ENCODE measurements at regions not wholly inside any gene's neighbourhood (a gene's known extent, or its start where the extent isn't known, plus 50 kb on each side); places are given as distances from the start of the nearest gene placed in this dataset.
"Not testable (repeated sequence)": the region's sequence is repeated elsewhere in the genome, so short reads cannot be mapped to it uniquely, and the experiment has no call there.

DNA sequence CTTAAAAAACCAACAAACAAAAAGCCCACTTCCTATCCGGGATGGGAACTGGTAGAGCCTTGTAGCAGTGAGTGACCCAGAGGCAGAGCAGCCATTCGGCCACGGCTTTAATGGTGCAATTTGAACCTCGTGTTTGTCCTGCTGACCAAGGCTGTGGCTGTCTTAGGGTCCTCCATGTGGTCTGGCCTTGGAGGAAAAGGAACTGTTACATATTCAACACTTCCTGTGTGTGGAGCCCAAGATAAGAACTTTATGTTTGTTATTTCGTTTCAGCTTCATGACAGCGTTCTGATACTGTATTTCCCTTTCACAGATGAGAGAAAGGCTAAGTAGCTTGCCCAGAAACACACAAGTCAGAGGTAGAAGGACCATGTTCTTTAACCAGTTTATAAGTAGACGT is 269.8 kb downstream of the SV2B start:
- Mint-ChIP-seq H3K36me3 (peaks cover 0 to 2% of the 10 kb centered on the region in 2 donors), H3K27ac (peak overlapping the region; percentile 2 to 77 (median 65)), H3K27me3 (peaks cover 0 to 8% of the 10 kb centered on the region in 2 donors), H3K4me1 (peaks cover 25 to 59% (median 34%) of the 10 kb centered on the region in 4 donors), H3K9me3 (peaks cover 2 to 19% (median 15%) of the 10 kb centered on the region in 8 donors), H3K4me3 (peak overlapping the region in 5 of 8 donors; percentile 7 to 61 (median 47))
- H3K9me3 ChIP-seq (ENCODE audit: control insufficient read depth in 1 of 2, low read length in 2 of 2): no peaks in the 10 kb centered on the region
- no peak overlapping the region for H3K4me3 ChIP-seq (ENCODE audit: low read length in 2 of 2)
- intact Hi-C loops (cut with micrococcal nuclease): no loop called here
- peak in 1 of 5 donors; percentile 3 for DNase-seq
- ChIA-PET POLR2A (ENCODE audit: partially characterized antibody) (interaction anchor here (1.5 kb wide), 1 partner anchor 16 kb away, joined by 3 read pairs; no protein-coding TSS in a partner anchor), CTCF (ENCODE audit: partially characterized antibody) (interaction anchor here (0.9 to 1.4 kb wide), 3 partner anchors 16 to 67 kb away, joined by 3 read pairs; no protein-coding TSS in a partner anchor)
- H3K27ac ChIP-seq (ENCODE audit: low read depth, low read length): no peak overlapping the region
- no peaks in the 10 kb centered on the region for H3K27me3 ChIP-seq (ENCODE audit: insufficient read depth, low read length)
- no peaks in the 10 kb centered on the region for H3K36me3 ChIP-seq (ENCODE audit: insufficient read depth, low read length)
- H3K4me1 ChIP-seq (ENCODE audit: insufficient read depth, low read length): peaks cover 27% of the 10 kb centered on the region

- H3K36me3 ChIP-seq (ENCODE audit: insufficient read depth, low read length); CTCF ChIA-PET (ENCODE audit: partially characterized antibody); DNase-seq; H3K36me3 Mint-ChIP-seq; H3K4me3 ChIP-seq (ENCODE audit: low read length in 2 of 2); H3K27ac ChIP-seq (ENCODE audit: low read depth, low read length); intact Hi-C loops (cut with micrococcal nuclease); H3K9me3 Mint-ChIP-seq; H3K27me3 ChIP-seq (ENCODE audit: insufficient read depth, low read length); H3K9me3 ChIP-seq (ENCODE audit: control insufficient read depth in 1 of 2, low read length in 2 of 2): not testable (repeated sequence)
- POLR2A ChIA-PET (ENCODE audit: partially characterized antibody): interaction anchor here (1.0 kb wide), 1 partner anchor 36 kb away, joined by 3 read pairs; no protein-coding TSS in a partner anchor
- H3K4me1 ChIP-seq (ENCODE audit: insufficient read depth, low read length): peaks cover 27% of the 10 kb centered on the region
- Mint-ChIP-seq H3K27ac (peak overlapping the region in 2 of 7 donors; percentile 12 to 66), H3K4me1 (peaks cover 24 to 54% (median 34%) of the 10 kb centered on the region in 4 donors), H3K4me3 (peak overlapping the region in 5 of 8 donors; percentile 30 to 74 (median 45)), H3K27me3 (peaks cover 0 to 10% of the 10 kb centered on the region in 2 donors)
Observed at GRCh38 chr15:91371345-91371744, 271.3 kb downstream of the SV2B start.

DNA sequence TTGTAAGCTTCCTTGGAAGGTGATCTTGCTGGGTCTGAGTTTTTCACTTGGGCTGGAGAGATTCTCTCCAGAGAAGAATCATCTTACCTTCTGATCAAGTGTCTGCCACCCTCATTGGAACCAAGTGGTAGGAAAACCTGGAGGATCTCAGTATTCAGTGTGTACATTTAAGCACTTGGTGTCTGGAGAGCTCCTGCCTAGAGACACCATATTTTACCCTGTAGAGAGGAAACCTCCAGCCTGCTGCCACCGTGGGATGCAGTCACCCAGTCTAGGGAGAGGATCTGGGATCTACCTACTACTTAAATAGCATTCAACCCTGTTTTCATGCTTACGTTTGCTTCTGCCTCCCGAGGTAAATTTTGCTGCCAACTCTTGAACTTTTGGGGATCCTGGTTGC is 274.3 kb downstream of the SV2B start:
- Mint-ChIP-seq H3K9me3 (peaks cover 0 to 8% (median 4%) of the 10 kb centered on the region in 8 donors), H3K27ac (no peak overlapping the region), H3K4me1 (peaks cover 24 to 49% (median 29%) of the 10 kb centered on the region in 4 donors), H3K4me3 (no peak overlapping the region), H3K36me3 (no peaks in the 10 kb centered on the region), H3K27me3 (peaks cover 0 to 8% of the 10 kb centered on the region in 2 donors)
- CTCF ChIA-PET (ENCODE audit: partially characterized antibody): no interaction called here
- POLR2A ChIA-PET (ENCODE audit: partially characterized antibody): no interaction called here
- Histone ChIP-seq H3K27ac (ENCODE audit: low read depth, low read length) (no peak overlapping the region), H3K27me3 (ENCODE audit: insufficient read depth, low read length) (no peaks in the 10 kb centered on the region), H3K36me3 (ENCODE audit: insufficient read depth, low read length) (no peaks in the 10 kb centered on the region), H3K4me1 (ENCODE audit: insufficient read depth, low read length) (peaks cover 26% of the 10 kb centered on the region), H3K4me3 (ENCODE audit: low read length in 2 of 2) (no peak overlapping the region), H3K9me3 (ENCODE audit: control insufficient read depth in 1 of 2, low read length in 2 of 2) (no peaks in the 10 kb centered on the region)
- no peak for DNase-seq
- intact Hi-C loops (cut with micrococcal nuclease): no loop called here

- Histone ChIP-seq H3K27ac (ENCODE audit: low read depth, low read length) (no peak overlapping the region), H3K27me3 (ENCODE audit: insufficient read depth, low read length) (no peaks in the 10 kb centered on the region), H3K4me3 (ENCODE audit: low read length in 2 of 2) (no peak overlapping the region), H3K4me1 (ENCODE audit: insufficient read depth, low read length) (peaks cover 9% of the 10 kb centered on the region), H3K9me3 (ENCODE audit: control insufficient read depth in 1 of 2, low read length in 2 of 2) (no peaks in the 10 kb centered on the region), H3K36me3 (ENCODE audit: insufficient read depth, low read length) (no peaks in the 10 kb centered on the region)
- no peak overlapping the region for H3K4me3 Mint-ChIP-seq
- no peaks in the 10 kb centered on the region for H3K36me3 Mint-ChIP-seq
- H3K4me1 Mint-ChIP-seq: peaks cover 11 to 32% (median 15%) of the 10 kb centered on the region in 4 donors
- peaks cover 0 to 12% (median 10%) of the 10 kb centered on the region in 8 donors for H3K9me3 Mint-ChIP-seq
- intact Hi-C loops (cut with micrococcal nuclease): no loop called here
- ChIA-PET CTCF (ENCODE audit: partially characterized antibody) (no interaction called here), POLR2A (ENCODE audit: partially characterized antibody) (no interaction called here)
- peak overlapping the region in 1 of 7 donors; percentile 59 for H3K27ac Mint-ChIP-seq
- peaks cover 0 to 8% of the 10 kb centered on the region in 2 donors for H3K27me3 Mint-ChIP-seq
- no peak for DNase-seq
Observed at GRCh38 chr15:91376038-91376437, 276.0 kb downstream of the SV2B start.

- no peak overlapping the region for H3K27ac Mint-ChIP-seq
- H3K9me3 Mint-ChIP-seq: peaks cover 0 to 20% (median 5%) of the 10 kb centered on the region in 8 donors
- POLR2A ChIA-PET (ENCODE audit: partially characterized antibody): no interaction called here
Observed at GRCh38 chr15:91380114-91380513, 280.1 kb downstream of the SV2B start.

DNA sequence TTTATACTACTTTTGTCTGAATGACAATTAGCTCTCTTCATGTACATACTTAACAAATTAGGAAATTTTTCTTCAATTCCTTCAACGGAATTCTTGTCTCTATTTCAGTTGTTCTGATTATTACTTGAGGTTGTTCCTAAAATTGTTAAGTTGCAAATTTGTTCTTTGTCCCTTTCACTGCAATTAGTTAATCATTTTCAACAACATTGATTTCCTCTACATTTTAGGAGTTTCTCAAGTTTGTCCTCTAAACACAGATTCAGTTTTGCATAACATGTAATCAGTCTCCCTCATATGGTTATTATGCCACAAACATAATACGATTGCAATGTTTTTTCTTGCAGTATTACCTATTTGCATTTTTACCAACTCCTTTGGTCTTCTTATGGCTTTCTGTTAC is 283.5 kb downstream of the SV2B start:
- no peak for DNase-seq
- ChIA-PET POLR2A (ENCODE audit: partially characterized antibody) (no interaction called here), CTCF (ENCODE audit: partially characterized antibody) (no interaction called here)
- H3K4me3 ChIP-seq (ENCODE audit: low read length in 2 of 2): no peak overlapping the region
- intact Hi-C loops (cut with micrococcal nuclease): loop anchor here (10.0 kb wide), 1 partner anchor 61 kb away; no protein-coding TSS in a partner anchor
- H3K27ac ChIP-seq (ENCODE audit: low read depth, low read length): no peak overlapping the region
- Mint-ChIP-seq H3K27me3 (no peaks in the 10 kb centered on the region), H3K36me3 (no peaks in the 10 kb centered on the region), H3K4me1 (peaks cover 0 to 5% (median 0%) of the 10 kb centered on the region in 4 donors), H3K9me3 (peaks cover 0 to 20% (median 5%) of the 10 kb centered on the region in 8 donors), H3K27ac (no peak overlapping the region), H3K4me3 (no peak overlapping the region)
- H3K27me3 ChIP-seq (ENCODE audit: insufficient read depth, low read length): no peaks in the 10 kb centered on the region
- H3K4me1 ChIP-seq (ENCODE audit: insufficient read depth, low read length): no peaks in the 10 kb centered on the region
- no peaks in the 10 kb centered on the region for H3K9me3 ChIP-seq (ENCODE audit: control insufficient read depth in 1 of 2, low read length in 2 of 2)
- no peaks in the 10 kb centered on the region for H3K36me3 ChIP-seq (ENCODE audit: insufficient read depth, low read length)

More at GRCh38 chr15:91380114-91380513, 280.1 kb downstream of the SV2B start:
- Histone ChIP-seq H3K27ac (ENCODE audit: low read depth, low read length) (no peak overlapping the region), H3K36me3 (ENCODE audit: insufficient read depth, low read length) (no peaks in the 10 kb centered on the region), H3K4me1 (ENCODE audit: insufficient read depth, low read length) (no peaks in the 10 kb centered on the region), H3K9me3 (ENCODE audit: control insufficient read depth in 1 of 2, low read length in 2 of 2) (no peaks in the 10 kb centered on the region), H3K27me3 (ENCODE audit: insufficient read depth, low read length) (no peaks in the 10 kb centered on the region), H3K4me3 (ENCODE audit: low read length in 2 of 2) (no peak overlapping the region)
- CTCF ChIA-PET (ENCODE audit: partially characterized antibody): no interaction called here
- H3K36me3 Mint-ChIP-seq: no peaks in the 10 kb centered on the region
- DNase-seq: no peak
- peaks cover 0 to 2% of the 10 kb centered on the region in 2 donors for H3K27me3 Mint-ChIP-seq
- intact Hi-C loops (cut with micrococcal nuclease): loop anchor here (10.0 kb wide), 1 partner anchor 65 kb away; no protein-coding TSS in a partner anchor
- peaks cover 0 to 5% (median 0%) of the 10 kb centered on the region in 4 donors for H3K4me1 Mint-ChIP-seq
- no peak overlapping the region for H3K4me3 Mint-ChIP-seq

GRCh38 chr15:91384189-91384730 is 284.2 kb downstream of the SV2B start:
- no peaks in the 10 kb centered on the region for H3K4me1 ChIP-seq (ENCODE audit: insufficient read depth, low read length)
- no peaks in the 10 kb centered on the region for H3K36me3 ChIP-seq (ENCODE audit: insufficient read depth, low read length)
- no peaks in the 10 kb centered on the region for H3K9me3 ChIP-seq (ENCODE audit: control insufficient read depth in 1 of 2, low read length in 2 of 2)
- DNase-seq: no peak
- no peaks in the 10 kb centered on the region for H3K27me3 ChIP-seq (ENCODE audit: insufficient read depth, low read length)
- Mint-ChIP-seq H3K9me3 (peaks cover 0 to 20% (median 5%) of the 10 kb centered on the region in 8 donors), H3K4me3 (no peak overlapping the region), H3K27me3 (no peaks in the 10 kb centered on the region), H3K27ac (no peak overlapping the region), H3K36me3 (no peaks in the 10 kb centered on the region), H3K4me1 (peaks cover 0 to 5% (median 0%) of the 10 kb centered on the region in 4 donors)
- no peak overlapping the region for H3K27ac ChIP-seq (ENCODE audit: low read depth, low read length)
- intact Hi-C loops (cut with micrococcal nuclease): loop anchor here (10.0 kb wide), 1 partner anchor 61 kb away; no protein-coding TSS in a partner anchor
- H3K4me3 ChIP-seq (ENCODE audit: low read length in 2 of 2): no peak overlapping the region
- ChIA-PET CTCF (ENCODE audit: partially characterized antibody) (no interaction called here), POLR2A (ENCODE audit: partially characterized antibody) (no interaction called here)

All from CD4-positive, alpha-beta memory T cell (primary cell).